ENCODE measurements at regions not wholly inside any gene's neighbourhood (a gene's known extent, or its start where the extent isn't known, plus 50 kb on each side); places are given as distances from the start of the nearest gene placed in this dataset.

DNA sequence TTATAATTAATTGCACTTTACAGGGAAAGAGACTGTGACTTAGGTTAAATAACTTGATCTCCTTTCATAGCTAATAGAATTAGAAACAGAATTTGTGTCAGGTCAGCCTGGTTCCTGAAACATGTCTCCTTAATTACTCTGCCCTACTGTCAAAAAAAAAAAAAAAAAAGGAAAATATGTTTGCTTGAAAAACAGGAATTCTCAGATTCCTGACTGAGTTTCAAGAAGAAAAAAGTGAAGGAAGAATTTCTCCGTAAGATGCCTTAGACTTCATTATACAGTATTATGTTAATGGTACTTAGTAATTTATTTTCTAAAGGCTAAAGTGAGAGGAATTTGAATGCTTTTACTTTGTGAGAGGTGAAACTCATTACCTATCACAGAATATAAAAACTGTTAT, 118.4 kb upstream of the REG3G start:
- H3K27ac ChIP-seq = no peak overlapping the region
- H3K27me3 ChIP-seq (replicated peaks; ENCODE audit: insufficient read depth) = no peaks in the 10 kb centered on the region
- no peaks in the 10 kb centered on the region for H3K4me1 ChIP-seq (ENCODE audit: control insufficient read depth in 1 of 2, low read depth in 2 of 2)
- DNase-seq (ENCODE audit: low spot score) (no peak), ATAC-seq (ENCODE audit: insufficient number of reproducible peaks, low FRiP score, low read depth) (no peak)
- no peak overlapping the region for H3K4me3 ChIP-seq
- TF ChIP-seq, protein P1, sequence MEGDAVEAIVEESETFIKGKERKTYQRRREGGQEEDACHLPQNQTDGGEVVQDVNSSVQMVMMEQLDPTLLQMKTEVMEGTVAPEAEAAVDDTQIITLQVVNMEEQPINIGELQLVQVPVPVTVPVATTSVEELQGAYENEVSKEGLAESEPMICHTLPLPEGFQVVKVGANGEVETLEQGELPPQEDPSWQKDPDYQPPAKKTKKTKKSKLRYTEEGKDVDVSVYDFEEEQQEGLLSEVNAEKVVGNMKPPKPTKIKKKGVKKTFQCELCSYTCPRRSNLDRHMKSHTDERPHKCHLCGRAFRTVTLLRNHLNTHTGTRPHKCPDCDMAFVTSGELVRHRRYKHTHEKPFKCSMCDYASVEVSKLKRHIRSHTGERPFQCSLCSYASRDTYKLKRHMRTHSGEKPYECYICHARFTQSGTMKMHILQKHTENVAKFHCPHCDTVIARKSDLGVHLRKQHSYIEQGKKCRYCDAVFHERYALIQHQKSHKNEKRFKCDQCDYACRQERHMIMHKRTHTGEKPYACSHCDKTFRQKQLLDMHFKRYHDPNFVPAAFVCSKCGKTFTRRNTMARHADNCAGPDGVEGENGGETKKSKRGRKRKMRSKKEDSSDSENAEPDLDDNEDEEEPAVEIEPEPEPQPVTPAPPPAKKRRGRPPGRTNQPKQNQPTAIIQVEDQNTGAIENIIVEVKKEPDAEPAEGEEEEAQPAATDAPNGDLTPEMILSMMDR (IDR thresholded peaks at IDR 0.05) = no peak
- H3K36me3 ChIP-seq = no peaks in the 10 kb centered on the region
- H3K9me3 ChIP-seq = no peaks in the 10 kb centered on the region

DNA sequence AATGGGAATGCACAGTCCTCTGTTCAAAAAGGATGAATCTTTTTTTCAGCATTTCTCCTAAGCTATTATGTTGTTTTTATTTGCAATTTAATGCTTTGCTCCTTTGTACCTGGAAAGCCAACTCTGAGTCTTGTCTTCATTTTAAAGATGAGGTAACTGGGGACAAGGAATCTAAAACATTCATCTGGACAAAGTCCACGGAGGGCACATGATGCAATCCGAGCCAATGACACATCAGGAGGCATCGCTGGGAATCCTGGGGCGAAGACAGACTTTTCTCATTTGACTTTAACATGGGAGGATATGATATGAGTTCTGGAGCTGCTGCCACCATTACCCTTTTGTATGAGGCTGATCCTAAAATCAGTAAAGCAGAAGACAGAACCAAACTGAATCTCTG, 116.5 kb upstream of the REG3G start:
- Histone ChIP-seq H3K27me3 (replicated peaks; ENCODE audit: insufficient read depth) (no peaks in the 10 kb centered on the region), H3K36me3 (no peaks in the 10 kb centered on the region), H3K4me1 (ENCODE audit: control insufficient read depth in 1 of 2, low read depth in 2 of 2) (no peaks in the 10 kb centered on the region), H3K9me3 (no peaks in the 10 kb centered on the region), H3K27ac (no peak overlapping the region), H3K4me3 (no peak overlapping the region)
- TF ChIP-seq, protein P1 (IDR thresholded peaks at IDR 0.05) = no peak
- ATAC-seq (ENCODE audit: insufficient number of reproducible peaks, low FRiP score, low read depth) = no peak
- DNase-seq (ENCODE audit: low spot score) = no peak

DNA sequence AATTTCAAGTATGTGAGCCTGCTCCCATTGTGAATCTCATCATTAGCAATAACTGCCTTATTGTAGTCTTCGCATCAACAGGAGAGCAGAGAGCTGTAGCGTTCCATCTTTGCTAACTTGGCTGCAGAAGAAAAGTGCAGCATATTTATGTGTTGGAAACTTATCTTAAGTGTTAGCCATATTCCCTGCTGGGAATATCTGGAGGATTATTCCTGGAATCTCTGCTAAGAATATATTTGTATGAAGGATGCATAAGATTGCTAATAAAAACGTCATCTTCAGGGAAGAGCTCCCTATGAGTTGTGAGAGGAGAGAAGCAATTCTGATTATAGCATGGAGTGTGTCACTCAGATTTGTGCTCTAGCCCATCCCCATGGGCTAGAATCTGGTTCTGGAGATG, 115.1 kb upstream of the REG3G start:
- H3K4me3 ChIP-seq = no peak overlapping the region
- no peaks in the 10 kb centered on the region for H3K27me3 ChIP-seq (replicated peaks; ENCODE audit: insufficient read depth)
- TF ChIP-seq, protein P1 (IDR thresholded peaks at IDR 0.05) = no peak
- no peak overlapping the region for H3K27ac ChIP-seq
- no peaks in the 10 kb centered on the region for H3K36me3 ChIP-seq
- DNase-seq (ENCODE audit: low spot score) (no peak), ATAC-seq (ENCODE audit: insufficient number of reproducible peaks, low FRiP score, low read depth) (no peak)
- no peaks in the 10 kb centered on the region for H3K4me1 ChIP-seq (ENCODE audit: control insufficient read depth in 1 of 2, low read depth in 2 of 2)
- H3K9me3 ChIP-seq = no peaks in the 10 kb centered on the region

DNA sequence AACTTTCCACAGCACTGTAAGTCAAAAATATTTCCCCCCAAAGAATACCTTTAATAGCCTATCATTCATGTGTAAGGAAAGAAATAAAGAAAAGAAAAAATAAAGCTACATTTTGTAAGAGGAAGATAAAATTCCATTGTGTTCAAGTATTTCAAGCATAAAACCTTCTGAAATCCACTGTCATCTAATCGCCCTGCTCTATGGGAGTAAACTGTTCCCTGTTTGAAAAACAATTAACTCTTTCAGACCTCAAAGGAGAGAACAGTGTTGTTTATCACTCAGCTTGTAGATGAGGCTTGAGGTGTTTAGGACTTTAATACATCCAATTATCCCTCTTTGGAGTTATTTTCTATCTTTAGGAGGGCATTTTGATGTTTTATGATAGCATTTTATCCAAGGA, 112.2 kb upstream of the REG3G start:
- Histone ChIP-seq H3K4me3 (no peak overlapping the region), H3K4me1 (ENCODE audit: control insufficient read depth in 1 of 2, low read depth in 2 of 2) (no peaks in the 10 kb centered on the region), H3K36me3 (no peaks in the 10 kb centered on the region), H3K9me3 (no peaks in the 10 kb centered on the region), H3K27ac (no peak overlapping the region), H3K27me3 (replicated peaks; ENCODE audit: insufficient read depth) (no peaks in the 10 kb centered on the region)
- DNase-seq (ENCODE audit: low spot score) (no peak), ATAC-seq (ENCODE audit: insufficient number of reproducible peaks, low FRiP score, low read depth) (no peak)
- TF ChIP-seq, protein P1 (IDR thresholded peaks at IDR 0.05) = no peak

DNA sequence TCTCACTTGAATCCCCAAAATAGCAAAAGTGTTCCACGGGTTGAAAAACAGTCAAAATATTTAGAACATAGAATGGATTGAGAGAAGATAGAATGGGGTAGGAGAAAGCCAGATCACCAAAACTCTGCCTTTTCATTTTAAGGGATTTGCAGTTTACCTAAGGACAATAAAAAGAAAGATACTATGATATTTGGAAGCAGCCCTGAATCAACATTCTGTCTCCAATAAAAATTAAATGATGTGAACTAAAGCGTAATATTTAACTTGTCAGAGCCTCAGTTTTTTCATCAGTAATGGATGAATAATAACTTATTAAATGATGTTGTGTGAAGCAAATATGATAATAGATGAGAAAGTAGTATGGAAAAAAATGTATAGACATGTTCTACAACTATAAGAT, 100.2 kb upstream of the REG3G start:
- Histone ChIP-seq H3K4me1 (ENCODE audit: control insufficient read depth in 1 of 2, low read depth in 2 of 2) (no peaks in the 10 kb centered on the region), H3K27ac (no peak overlapping the region), H3K9me3 (no peaks in the 10 kb centered on the region), H3K4me3 (no peak overlapping the region), H3K27me3 (replicated peaks; ENCODE audit: insufficient read depth) (no peaks in the 10 kb centered on the region), H3K36me3 (no peaks in the 10 kb centered on the region)
- DNase-seq (ENCODE audit: low spot score) (no peak), ATAC-seq (ENCODE audit: insufficient number of reproducible peaks, low FRiP score, low read depth) (no peak)
- TF ChIP-seq, protein P1 (IDR thresholded peaks at IDR 0.05) = no peak
